Ureter (tissue), 1 donor: ENCODE measurements at regions not wholly inside any gene's neighbourhood (a gene's known extent, or its start where the extent isn't known, plus 50 kb on each side); places are given as distances from the start of the nearest gene placed in this dataset.
"Not testable (repeated sequence)": the region's sequence is repeated elsewhere in the genome, so short reads cannot be mapped to it uniquely, and the experiment has no call there.

ENCODE experiments used
- DNase-seq: peaks from one replicate; pipeline ENCODE4 v3.0.0-alpha.2; 2020; ENCODE audit warnings: low spot score
- donor health status: DM: yes; HTN: yes; CAD: no.

DNA sequence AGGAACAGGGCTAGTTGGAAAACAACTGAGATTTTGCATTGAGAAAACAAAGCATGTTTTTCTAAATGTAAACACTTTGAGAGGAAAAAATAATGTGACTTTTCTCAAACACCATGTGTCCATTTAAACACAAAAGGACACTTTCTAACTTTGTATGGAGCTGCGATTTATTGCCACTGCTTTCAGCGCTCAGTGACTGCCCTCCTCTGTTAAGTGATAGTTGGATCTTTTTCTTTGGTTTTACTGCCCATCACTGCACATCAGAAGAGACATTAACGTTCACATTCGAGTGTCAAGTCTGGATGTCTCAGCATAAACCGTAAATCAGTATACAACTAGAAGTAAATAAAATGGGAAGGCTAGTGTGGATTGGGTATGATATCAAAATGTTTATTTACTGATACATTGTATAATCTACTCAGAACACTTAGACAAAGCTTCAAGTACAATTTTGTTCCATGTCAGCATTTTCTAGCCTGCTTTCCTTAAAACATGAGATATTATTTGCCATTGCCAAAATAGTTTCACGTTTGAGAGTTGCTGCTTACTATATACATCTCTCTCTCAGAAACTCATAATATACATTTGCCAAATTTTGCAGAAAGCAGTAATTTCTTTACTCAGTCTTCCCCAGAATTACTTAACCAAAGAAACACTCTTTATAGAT is 237.6 kb downstream of the IKZF2 start:
- DNase-seq: no peak

DNA sequence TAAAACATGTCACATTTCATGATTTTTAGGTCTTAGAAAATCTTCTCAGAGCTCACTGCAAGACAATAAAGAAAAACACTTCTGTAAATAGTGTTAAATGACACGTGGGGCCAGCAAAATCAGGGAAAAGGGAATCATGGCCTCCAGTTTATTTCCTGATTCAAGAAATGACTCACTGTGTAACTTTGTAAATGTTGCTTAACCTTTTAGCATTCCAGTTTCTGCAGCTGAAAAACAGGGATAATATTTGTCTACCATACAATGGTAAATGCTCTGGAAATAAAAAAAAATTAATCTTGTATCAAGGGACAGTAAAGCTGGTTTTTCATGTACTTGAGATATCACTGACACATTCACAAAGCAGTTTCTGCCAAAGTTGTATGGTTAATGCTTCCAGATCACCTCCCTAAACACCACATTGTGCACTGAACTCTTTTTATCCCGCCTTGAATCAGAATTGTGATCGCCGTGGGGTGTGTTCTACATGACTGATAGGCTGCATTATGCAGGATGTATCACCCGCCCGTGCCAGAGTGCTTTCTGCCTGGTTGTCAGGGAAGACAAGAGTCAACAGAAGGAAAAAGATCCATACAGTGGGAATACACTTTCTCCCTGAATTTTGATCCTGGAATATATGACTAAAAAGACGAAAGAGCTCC is 238.8 kb downstream of the IKZF2 start:
- no peak for DNase-seq

DNA sequence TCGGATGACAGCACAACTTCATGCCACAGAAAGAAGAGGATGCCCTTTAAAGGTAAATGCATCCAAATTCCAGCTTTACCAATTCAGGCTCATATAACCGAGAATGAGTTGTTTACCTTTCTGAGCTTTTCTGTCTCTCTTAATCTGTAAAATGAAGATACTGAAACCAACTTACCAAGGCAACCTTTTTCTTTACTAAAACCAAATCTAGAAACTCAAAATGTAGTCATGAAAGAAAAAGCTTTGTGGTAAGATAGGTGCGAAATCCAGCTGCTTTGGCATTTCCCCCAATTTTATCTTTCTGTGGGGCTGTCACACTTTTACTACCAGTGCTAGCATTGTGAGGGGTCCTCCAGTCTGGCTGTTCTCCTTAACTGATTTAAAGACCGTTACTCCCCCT is 240.4 kb downstream of the IKZF2 start:
- DNase-seq: no peak

DNA sequence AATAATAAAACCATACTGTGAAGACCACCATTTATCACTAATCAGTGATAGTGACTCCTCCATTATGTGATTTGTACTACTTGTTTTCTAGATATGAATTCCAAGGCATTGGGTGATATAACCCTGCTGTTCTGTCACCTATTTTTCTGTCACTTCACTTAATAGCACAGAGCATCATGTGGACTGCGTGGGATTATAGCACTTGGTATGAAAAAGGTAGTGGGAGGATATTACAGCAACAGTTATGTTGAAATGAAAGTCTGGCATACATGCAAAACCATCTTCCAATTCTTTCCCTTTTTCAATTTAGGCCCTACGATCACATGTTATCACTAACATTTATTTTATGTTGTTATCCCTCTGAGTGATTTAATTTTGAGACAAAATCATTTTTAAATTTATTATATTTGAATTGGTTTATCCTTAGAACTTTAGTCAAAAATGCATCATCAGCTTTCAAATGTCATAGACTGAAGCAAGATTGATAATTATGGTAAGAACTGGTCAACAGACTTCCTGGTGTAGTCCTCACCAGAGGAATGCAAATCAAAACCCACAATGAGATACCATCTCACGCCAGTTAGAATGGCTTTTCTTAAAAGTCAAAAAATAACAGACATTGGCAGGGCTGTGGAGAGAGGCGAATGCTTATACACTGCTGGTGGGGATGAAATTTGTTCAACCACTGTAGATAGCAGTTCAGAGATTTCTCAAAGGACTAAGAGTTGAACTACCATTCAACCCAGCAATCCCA is 242.6 kb downstream of the IKZF2 start:
- DNase-seq: no peak

DNA sequence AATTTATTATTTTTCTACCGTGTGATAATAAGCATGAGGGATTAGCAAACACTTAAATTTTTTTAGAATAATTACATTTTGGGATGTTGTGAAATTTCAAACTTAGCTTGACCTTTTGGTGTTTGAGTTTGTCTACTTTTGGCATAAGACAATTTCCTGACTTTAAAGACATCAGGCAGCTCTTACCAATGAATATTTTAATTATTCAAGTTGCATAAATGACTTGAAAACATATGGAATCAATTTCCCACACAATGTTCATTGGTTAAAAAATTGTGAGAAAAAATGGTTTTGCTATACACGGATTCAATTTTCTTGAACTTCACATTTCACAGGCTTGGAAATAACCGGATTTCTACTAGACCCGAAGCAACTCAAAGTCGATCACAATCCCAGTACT is 243.4 kb downstream of the IKZF2 start:
- DNase-seq: no peak

DNA sequence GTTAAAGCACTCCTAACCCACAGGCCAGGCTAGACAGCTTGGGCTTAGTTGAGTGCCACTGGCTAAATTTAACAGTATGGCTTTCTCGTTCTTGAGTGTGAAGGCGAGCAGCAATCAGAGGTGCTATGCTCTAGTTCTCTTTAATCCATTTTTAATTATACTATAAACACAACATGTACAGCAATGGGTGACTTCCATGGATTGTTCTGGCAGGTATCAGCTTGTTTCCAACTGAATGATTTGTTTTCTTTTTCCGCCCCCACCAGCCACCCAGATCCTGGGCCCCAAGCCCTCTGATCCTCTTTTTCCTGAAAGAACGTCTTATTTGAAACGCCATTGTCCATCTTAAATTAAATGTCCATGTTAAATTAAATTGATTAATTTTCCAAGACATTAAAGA is 244.8 kb downstream of the IKZF2 start:
- no peak for DNase-seq

DNA sequence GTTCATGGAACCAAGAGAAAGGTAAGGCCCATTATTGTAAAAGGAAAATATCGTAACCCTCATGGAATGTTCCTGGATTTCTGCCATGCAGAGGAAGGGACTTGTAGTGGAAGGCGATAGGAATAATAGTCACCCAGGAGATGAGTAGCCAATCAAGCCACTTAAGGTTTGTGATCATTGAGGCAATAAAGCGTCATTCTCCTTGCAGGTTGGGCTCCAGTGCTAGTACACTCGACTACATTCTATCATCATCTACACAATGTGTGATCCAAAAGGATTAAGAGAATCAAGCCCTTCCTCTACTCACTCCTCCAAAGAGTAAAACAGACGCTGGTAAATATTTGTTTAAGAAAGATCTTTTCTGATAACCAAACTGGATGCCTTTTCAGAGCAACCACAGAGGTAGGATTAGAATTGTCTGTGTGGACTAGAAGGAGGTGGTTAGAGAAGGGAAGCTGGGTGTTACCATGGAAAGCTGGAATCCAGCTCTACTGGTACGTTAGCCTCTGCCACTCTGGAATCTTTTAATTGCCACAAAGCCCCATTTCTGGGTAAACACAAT is 245.7 kb downstream of the IKZF2 start:
- no peak for DNase-seq

DNA sequence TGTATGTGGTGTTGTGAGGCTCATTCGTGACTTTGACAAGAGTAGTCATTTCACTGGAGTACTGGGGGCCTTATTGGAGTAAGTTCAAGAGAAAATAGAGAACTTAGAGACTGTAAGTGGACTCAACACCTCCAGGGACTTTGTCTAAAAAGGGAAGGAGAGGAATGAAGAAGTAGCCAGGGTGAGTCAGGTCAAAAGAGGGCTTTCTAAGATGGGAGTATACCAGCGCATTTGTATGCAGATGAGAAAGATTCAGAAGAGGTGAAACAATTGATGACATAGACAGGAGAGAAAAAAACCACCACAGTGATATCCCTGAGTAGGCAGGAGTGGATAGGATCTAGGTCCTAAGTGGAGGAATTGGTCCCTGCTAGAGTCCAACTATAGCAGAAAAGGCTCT is 246.8 kb downstream of the IKZF2 start:
- no peak for DNase-seq

DNA sequence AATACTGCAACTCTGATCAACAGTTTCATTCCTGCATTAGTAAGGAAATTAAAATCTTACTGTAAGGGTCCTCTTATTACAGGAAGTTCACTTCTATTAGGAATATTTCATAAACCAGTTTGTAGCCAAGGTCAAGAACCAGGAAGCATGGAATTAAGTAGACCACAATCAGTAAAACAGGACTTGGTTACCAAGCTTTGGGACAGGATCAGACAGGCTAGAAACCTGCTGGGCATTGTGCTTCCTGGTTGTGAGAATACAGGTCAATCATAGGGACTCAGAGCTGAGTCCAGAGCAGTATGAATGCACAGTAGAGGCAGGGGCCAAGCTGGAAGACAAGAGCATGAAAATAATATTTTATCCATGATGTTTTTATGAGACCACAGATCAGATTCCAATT is 248.0 kb downstream of the IKZF2 start:
- DNase-seq: peak; percentile 67

DNA sequence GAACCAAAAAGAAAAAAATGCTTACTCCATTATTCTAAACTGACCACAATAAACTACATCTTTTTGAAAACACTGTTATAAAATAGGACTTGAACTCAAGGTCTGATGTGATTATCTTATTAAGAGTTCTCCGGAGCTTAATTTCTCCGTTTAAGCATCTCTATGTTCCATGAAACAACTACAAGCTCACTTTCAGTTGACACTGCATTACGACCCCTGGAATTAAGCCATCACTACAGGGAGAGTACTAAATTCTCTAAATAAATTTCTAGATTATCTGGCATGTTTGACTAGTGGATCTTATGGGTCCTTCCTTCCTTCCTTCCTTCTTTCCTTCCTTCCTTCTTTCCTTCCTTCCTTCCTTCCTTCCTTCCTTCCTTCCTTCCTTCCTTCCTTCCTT is 249.0 kb downstream of the IKZF2 start:
- DNase-seq: no peak

DNA sequence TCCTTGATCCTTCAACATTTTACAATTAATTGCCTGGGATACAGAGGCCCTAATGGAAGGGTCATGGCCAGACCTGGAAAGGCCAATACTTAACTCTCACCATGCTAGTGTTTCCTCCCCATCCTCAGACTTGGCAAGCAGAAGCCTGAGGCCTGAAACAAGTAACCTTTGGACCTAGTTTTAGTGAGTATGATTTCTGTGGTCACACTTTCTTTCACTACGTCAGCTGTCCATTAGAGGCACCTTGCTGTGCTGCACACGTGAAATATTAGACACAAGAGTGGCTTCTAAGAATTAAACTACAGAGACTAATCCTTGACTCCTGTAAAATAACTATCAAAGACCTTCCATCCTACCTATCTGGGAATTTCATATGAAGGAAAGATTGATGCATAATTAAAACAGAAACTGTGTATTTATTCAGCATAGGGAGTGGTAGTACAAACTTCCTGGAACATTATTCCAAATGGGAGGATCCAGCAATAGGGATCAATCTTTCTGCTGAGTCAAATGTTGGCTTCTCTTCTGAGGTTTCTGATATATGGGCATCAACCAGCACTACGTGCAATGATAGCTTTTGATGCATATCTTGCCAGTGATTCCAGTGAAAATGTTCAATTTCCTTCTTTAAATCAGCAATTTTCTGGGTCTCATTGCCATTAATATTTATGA is 249.7 kb downstream of the IKZF2 start:
- DNase-seq: no peak

DNA sequence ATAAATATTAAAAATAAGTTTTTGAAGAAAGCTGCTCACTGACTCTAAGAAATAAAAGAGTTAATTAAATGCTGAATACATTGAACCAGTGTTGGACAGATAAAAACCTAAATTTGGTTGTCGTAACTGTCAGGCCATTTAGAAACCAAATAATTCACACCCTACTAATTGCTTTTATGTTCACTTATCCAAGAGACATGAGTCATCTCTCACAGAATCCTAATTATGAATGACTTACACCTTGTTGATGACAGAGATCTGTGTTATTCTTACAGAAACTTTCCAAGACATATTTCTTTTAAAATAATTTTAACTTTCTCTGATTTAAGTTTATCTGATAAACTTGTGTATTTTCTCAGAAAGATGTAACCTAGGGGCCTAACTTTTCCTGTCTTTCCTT is 250.7 kb downstream of the IKZF2 start:
- no peak for DNase-seq

DNA sequence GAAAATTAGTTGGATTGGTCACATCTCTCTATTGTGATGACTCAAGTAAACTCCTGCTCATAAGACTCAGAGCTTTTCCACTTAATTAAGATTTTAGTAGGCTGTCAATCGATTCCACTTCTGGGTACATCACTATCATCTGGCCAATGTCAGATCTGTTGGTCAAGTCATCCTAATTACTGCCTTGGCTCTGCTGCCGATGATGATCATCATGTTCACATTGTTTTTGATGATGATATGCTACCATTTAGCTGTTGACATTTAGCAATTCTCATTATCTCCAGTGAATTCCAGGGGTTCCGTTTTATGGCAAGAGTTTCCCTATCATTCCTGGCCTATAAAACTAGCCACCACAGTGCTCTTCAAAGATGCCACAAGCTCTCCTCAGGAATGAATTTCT is 253.4 kb downstream of the IKZF2 start:
- no peak for DNase-seq

DNA sequence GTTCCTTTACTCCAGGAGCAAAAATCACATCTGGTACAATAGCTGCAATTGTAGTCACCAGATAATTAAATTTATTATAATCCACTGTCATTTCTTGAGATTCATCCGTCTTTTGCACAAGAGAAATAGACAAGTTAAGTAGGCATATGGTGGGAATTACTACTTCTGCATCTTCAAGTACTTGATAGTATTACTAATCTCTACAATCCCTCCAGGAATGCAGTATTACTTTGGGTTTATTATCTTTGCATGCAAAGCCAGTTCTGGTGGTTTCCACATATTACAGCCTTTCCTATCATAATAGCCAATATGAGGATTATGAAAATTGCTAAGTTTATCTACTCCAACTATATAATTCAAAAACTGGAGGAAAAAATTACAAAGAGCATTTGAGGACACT is 254.1 kb downstream of the IKZF2 start:
- no peak for DNase-seq

DNA sequence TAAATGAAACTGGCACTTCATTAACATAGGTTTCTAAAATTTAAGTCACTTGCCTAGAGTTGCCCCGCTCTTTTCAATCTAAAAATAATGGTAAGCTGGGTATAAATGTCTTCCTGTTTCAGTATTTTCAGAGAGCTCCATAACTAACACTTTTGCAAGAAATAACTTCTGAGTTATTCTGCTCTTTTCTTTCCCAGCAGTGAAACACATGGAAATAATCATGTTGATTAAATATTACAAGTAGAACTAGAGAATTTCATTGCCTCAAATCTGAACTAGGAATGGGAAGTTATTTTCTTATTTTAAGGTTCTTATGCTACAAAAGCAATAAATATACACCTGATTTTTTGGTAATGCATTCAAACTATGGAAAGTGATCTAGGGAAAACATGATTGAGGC is 257.4 kb downstream of the IKZF2 start:
- no peak for DNase-seq

DNA sequence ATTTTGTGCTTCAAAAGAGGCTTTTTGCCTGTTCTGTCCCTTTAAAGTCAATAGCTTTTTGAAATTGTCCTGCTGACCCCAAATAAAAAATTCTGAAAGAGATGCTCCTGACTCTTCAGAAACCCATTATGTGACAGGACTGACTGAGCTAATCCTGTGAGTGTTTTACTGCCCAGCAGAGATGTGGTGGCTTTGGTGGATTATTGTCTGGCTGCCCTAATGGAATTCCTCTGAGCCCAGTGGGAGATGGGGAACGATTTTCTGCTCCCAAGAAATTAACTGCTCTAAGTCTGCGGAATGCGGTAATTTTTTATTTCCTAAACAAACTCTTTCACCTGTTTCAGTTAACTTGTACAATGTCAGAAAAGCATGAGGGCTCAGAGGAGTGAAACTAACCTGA is 258.2 kb downstream of the IKZF2 start:
- no peak for DNase-seq

DNA sequence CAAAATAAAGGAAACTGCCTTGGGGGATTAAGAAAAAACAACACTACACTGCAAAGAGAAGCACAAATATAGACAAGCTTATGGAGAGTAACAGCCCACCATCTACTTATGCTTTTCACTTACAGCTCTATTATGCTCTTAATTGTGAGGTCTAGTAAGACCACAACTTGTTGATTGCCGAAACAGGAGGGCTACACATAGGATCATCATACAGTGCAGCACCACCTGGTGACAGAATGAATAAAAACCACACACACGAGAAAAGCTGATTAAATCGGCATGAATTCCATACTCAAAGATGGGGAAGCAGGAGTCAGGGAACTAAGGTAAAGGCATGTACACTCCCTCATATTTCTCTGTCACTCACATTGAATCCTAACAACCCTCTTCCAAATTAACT is 259.2 kb downstream of the IKZF2 start:
- DNase-seq: no peak

DNA sequence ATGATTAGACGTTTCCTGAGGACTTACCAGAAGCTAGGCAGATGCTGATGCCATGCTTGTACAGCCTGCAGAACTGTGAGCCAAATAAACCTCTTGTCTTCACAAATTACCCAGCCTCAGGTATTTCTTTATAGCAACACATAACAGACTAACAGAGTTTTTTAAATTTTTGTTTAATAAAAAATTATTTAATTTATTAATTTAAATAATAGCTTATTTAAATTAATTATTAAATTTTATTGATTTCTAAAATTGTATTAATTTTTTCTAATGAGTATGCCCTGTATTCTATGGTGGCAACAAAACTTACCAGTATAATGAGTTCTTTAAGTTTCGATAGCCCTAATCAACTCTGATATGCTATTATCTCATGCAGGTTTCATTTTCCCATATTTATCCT is 259.8 kb downstream of the IKZF2 start:
- DNase-seq: no peak

DNA sequence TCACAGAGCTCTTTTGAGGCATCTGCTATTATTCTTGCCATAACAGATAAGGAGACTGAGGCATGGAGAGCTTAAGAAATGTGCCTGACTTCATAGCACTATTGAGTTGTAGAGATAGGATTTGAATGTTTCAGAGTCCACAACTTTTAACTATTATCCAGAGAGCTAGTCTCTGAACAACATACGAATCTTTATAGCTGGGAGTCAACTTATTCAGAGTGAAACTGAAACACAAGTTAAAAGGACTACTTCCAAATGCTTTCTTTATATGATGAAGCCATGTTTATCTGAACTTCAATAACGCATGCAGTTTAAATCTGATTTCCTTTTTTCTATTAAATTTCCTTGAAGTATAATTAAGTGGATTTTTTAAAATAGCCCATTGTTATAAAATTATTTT is 268.8 kb downstream of the IKZF2 start:
- no peak for DNase-seq

DNA sequence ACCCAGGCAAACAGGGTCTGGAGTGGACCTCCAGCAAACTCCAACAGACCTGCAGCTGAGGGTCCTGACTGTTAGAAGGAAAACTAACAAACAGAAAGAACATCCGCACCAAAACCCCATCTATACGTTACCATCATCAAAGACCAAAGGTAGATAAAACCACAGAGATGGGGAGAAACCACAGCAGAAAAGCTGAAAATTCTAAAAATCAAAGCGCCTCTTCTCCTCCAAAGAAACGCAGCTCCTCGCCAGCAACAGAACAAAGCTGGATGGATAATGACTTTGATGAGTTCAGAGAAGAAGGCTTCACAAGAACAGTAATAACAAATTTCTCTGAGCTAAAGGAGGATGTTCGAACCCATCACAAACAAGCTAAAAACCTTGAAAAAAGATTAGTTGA is 274.9 kb downstream of the IKZF2 start:
- DNase-seq: not testable (repeated sequence)

DNA sequence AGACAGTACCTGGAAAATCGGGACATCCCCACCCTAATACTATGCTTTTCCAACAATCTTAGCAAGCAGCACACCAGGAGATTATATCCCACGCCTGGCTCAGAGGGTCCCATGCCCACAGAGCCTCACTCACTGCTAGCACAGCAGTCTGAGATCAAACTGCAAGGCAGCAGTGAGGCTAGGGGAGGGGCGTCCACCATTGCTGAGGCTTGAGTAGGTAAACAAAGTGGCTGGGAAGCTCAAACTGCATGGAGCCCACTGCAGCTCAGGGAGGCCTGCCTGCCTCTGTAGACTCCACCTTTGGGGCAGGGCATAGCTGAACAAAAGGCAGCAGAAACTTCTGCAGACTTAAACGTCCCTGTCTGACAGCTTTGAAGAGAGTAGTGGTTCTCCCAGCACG is 275.5 kb downstream of the IKZF2 start:
- DNase-seq: not testable (repeated sequence)

DNA sequence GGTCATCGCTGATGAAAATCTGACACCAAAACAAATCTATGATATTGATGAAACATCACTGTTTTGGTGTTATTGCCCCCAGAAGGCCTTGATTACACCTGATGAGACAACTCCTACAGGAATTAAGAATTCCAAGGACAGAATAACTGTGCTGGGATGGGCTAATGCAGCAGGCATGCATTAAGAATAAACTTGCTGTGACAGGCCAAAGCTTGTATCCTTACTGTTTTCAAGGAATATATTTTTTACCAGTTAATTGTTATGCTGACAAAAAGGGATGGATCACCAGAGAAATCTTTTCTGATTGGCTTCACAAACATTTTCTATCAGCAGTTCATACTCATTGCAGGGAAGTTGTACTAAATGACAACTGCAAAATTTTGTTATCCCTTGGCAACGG is 278.2 kb downstream of the IKZF2 start:
- DNase-seq: no peak
